Parathyroid adenoma (tissue), 2 donors: ENCODE measurements at regions not wholly inside any gene's neighbourhood (a gene's known extent, or its start where the extent isn't known, plus 50 kb on each side); places are given as distances from the start of the nearest gene placed in this dataset.

Source experiments
- H2AFZ ChIP-seq: fragments of 300-600 bp; sonication (generic); one replicate; pipeline ENCODE4 v1.7.0; 2017; ENCODE audit warnings: antibody characterized with exemption, mild to moderate bottlenecking
- H3K27ac ChIP-seq: fragments of 300-600 bp; sonication (generic); one replicate; pipeline ENCODE4 v1.7.0; 2017
- H3K27me3 ChIP-seq: fragments of 300-600 bp; sonication (generic); one replicate; pipeline ENCODE4 v1.7.0; 2017; ENCODE audit warnings: low read length; ENCODE audit not compliant: control insufficient read depth, insufficient read depth
- H3K36me3 ChIP-seq: fragments of 300-600 bp; sonication (generic); one replicate; pipeline ENCODE4 v1.7.0; 2017; ENCODE audit warnings: low read length; ENCODE audit not compliant: control insufficient read depth, insufficient read depth
- H3K4me1 ChIP-seq: fragments of 300-600 bp; sonication (generic); one replicate; pipeline ENCODE4 v1.7.0; 2017; ENCODE audit warnings: control low read depth
- H3K4me2 ChIP-seq: fragments of 300-600 bp; sonication (generic); one replicate; pipeline ENCODE4 v1.7.0; 2017; ENCODE audit warnings: low read length
- H3K4me3 ChIP-seq: fragments of 300-600 bp; sonication (generic); one replicate; pipeline ENCODE4 v1.7.0; 2017; ENCODE audit warnings: low read depth, low read length
- H3K79me2 ChIP-seq: fragments of 300-600 bp; sonication (generic); one replicate; pipeline ENCODE4 v1.7.0; 2017; ENCODE audit warnings: control low read depth
- H3K9ac ChIP-seq: fragments of 300-600 bp; sonication (generic); one replicate; pipeline ENCODE4 v1.7.0; 2017; ENCODE audit warnings: mild to moderate bottlenecking
- H3K9me3 ChIP-seq: fragments of 300-600 bp; sonication (generic); one replicate; pipeline ENCODE4 v1.7.0; 2017; ENCODE audit warnings: low read length; ENCODE audit not compliant: control insufficient read depth
- CTCF ChIP-seq: fragments of 300-600 bp; sonication (generic); IDR thresholded peaks from one replicate; pipeline ENCODE4 v1.7.0; 2017; ENCODE audit warnings: antibody characterized with exemption, mild to moderate bottlenecking
- donor health status: primary hyperparathyroidism.

DNA sequence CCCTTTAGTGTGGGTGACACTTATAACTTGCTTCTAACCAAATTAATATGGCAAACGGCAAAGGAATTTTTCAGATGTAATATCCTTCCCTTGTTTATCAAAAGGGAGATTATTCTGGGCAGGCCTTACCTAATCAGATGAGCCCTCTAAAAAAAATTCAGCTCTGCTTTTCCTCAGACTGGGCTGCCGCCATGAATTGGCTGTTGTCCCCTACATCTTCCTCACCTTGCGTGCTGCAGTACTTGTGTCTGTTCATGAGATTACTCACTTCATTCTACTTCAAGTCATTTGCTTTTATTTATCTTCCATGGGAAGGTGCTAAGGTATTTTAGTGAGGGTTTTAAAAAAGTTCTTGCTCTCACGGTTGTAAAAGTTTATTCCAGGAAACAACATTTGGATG is 705.5 kb downstream of the KCNT2 start:
- Histone ChIP-seq H3K27ac (no peak overlapping the region), H3K4me1 (no peaks in the 10 kb centered on the region), H2AFZ (no peak overlapping the region), H3K79me2 (no peaks in the 10 kb centered on the region), H3K9ac (no peak overlapping the region), H3K36me3 (no peaks in the 10 kb centered on the region), H3K4me2 (no peak overlapping the region), H3K9me3 (no peaks in the 10 kb centered on the region), H3K4me3 (no peak overlapping the region), H3K27me3 (no peaks in the 10 kb centered on the region)
- no peak for TF ChIP-seq CTCF

GRCh38 chr1:195899762-195900352 is 708.4 kb downstream of the KCNT2 start:
- Histone ChIP-seq H3K4me2 (no peak overlapping the region), H3K9ac (no peak overlapping the region), H2AFZ (no peak overlapping the region), H3K27me3 (no peaks in the 10 kb centered on the region), H3K27ac (no peak overlapping the region), H3K36me3 (no peaks in the 10 kb centered on the region), H3K4me3 (no peak overlapping the region), H3K9me3 (no peaks in the 10 kb centered on the region), H3K4me1 (no peaks in the 10 kb centered on the region), H3K79me2 (no peaks in the 10 kb centered on the region)
- no peak for TF ChIP-seq CTCF

DNA sequence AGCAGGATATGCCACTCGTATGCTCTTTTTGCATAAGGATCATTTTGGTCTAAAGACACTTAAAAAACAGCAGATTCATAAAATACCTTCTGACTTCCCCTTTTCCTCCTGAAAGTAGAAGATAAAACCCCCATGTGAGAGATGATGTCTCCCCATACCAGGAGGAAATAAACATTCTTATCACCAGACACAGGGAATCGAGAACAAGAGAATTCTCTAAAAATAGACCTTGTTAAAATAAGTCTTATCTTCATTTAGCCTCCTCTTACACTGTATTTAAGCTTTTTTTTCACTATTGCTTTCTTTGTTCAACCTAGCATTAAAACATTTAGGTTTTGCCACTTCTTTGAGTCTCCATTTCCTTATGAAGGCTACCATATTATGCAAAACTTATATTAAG is 709.3 kb downstream of the KCNT2 start:
- no peak overlapping the region for H3K4me3 ChIP-seq
- no peaks in the 10 kb centered on the region for H3K79me2 ChIP-seq
- H3K36me3 ChIP-seq, result no peaks in the 10 kb centered on the region
- H3K9ac ChIP-seq, result no peak overlapping the region
- no peak overlapping the region for H3K27ac ChIP-seq
- no peak for TF ChIP-seq CTCF
- H3K27me3 ChIP-seq, result no peaks in the 10 kb centered on the region
- no peak overlapping the region for H3K4me2 ChIP-seq
- no peaks in the 10 kb centered on the region for H3K9me3 ChIP-seq
- H2AFZ ChIP-seq, result no peak overlapping the region
- no peaks in the 10 kb centered on the region for H3K4me1 ChIP-seq

GRCh38 chr1:195898373-195898772 is 709.9 kb downstream of the KCNT2 start:
- Histone ChIP-seq H3K4me2 (no peak overlapping the region), H3K79me2 (no peaks in the 10 kb centered on the region), H3K9ac (no peak overlapping the region), H2AFZ (no peak overlapping the region), H3K9me3 (no peaks in the 10 kb centered on the region), H3K27ac (no peak overlapping the region), H3K36me3 (no peaks in the 10 kb centered on the region), H3K4me1 (no peaks in the 10 kb centered on the region), H3K4me3 (no peak overlapping the region), H3K27me3 (no peaks in the 10 kb centered on the region)
- TF ChIP-seq CTCF, result no peak

- Histone ChIP-seq H3K4me3 (no peak overlapping the region), H3K27ac (no peak overlapping the region), H3K4me1 (no peaks in the 10 kb centered on the region), H3K4me2 (no peak overlapping the region), H2AFZ (no peak overlapping the region), H3K27me3 (no peaks in the 10 kb centered on the region), H3K9me3 (no peaks in the 10 kb centered on the region), H3K79me2 (no peaks in the 10 kb centered on the region), H3K36me3 (no peaks in the 10 kb centered on the region), H3K9ac (no peak overlapping the region)
- TF ChIP-seq CTCF, result no peak
These were observed 711.2 kb downstream of the KCNT2 start for GRCh38 chr1:195897076-195897475.
